ENCODE measurements at regions not wholly inside any gene's neighbourhood (a gene's known extent, or its start where the extent isn't known, plus 50 kb on each side); places are given as distances from the start of the nearest gene placed in this dataset.

GRCh38 chr4:36758312-36759178 lies 477.1 kb downstream of the DTHD1 start:
- TF ChIP-seq, protein P1, sequence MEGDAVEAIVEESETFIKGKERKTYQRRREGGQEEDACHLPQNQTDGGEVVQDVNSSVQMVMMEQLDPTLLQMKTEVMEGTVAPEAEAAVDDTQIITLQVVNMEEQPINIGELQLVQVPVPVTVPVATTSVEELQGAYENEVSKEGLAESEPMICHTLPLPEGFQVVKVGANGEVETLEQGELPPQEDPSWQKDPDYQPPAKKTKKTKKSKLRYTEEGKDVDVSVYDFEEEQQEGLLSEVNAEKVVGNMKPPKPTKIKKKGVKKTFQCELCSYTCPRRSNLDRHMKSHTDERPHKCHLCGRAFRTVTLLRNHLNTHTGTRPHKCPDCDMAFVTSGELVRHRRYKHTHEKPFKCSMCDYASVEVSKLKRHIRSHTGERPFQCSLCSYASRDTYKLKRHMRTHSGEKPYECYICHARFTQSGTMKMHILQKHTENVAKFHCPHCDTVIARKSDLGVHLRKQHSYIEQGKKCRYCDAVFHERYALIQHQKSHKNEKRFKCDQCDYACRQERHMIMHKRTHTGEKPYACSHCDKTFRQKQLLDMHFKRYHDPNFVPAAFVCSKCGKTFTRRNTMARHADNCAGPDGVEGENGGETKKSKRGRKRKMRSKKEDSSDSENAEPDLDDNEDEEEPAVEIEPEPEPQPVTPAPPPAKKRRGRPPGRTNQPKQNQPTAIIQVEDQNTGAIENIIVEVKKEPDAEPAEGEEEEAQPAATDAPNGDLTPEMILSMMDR (IDR thresholded peaks at IDR 0.05), result no peak
- TF ChIP-seq POLR2A (IDR thresholded peaks at IDR 0.05), result no peak
